CD4-positive, alpha-beta T cell treated with Interleukin-15 for 1 hour (primary cell): ENCODE measurements at regions not wholly inside any gene's neighbourhood (a gene's known extent, or its start where the extent isn't known, plus 50 kb on each side); places are given as distances from the start of the nearest gene placed in this dataset.
A peak's percentile ranks its signal among the peaks of the same experiment; 100 is the strongest.

Experiments used
- DNase-seq: peaks from one replicate; pipeline ENCODE4 v3.0.0-alpha.2; 2020

GRCh38 chr21:38660333-38661196 is 145.2 kb upstream of the ETS2 start:
- no peak for DNase-seq

- DNase-seq: no peak
These were observed 144.4 kb upstream of the ETS2 start for GRCh38 chr21:38661197-38661871.

- DNase-seq: no peak
These were observed 143.7 kb upstream of the ETS2 start for GRCh38 chr21:38661889-38662568.

- no peak for DNase-seq
These were observed 142.4 kb upstream of the ETS2 start for GRCh38 chr21:38663282-38663681.

GRCh38 chr21:38664315-38664714 is 141.4 kb upstream of the ETS2 start:
- no peak for DNase-seq

- no peak for DNase-seq
These were observed 140.9 kb upstream of the ETS2 start for GRCh38 chr21:38664841-38665240.

- peak; percentile 21 for DNase-seq
These were observed 138.3 kb upstream of the ETS2 start for GRCh38 chr21:38667291-38667870.

- no peak for DNase-seq
These were observed 137.7 kb upstream of the ETS2 start for GRCh38 chr21:38668067-38668466.

- DNase-seq: no peak
These were observed 137.2 kb upstream of the ETS2 start for GRCh38 chr21:38668541-38668940.

GRCh38 chr21:38669186-38669585 is 136.5 kb upstream of the ETS2 start:
- DNase-seq: no peak

GRCh38 chr21:38670861-38671260 is 134.9 kb upstream of the ETS2 start:
- DNase-seq: no peak

GRCh38 chr21:38671773-38672172 is 134.0 kb upstream of the ETS2 start:
- DNase-seq: no peak

- DNase-seq: no peak
These were observed 130.4 kb upstream of the ETS2 start for GRCh38 chr21:38675182-38675824.

- DNase-seq: no peak
These were observed 126.9 kb upstream of the ETS2 start for GRCh38 chr21:38678827-38679226.

- no peak for DNase-seq
These were observed 126.2 kb upstream of the ETS2 start for GRCh38 chr21:38679534-38679933.

- no peak for DNase-seq
These were observed 125.3 kb upstream of the ETS2 start for GRCh38 chr21:38680401-38680800.

GRCh38 chr21:38683222-38683621 is 122.5 kb upstream of the ETS2 start:
- DNase-seq: no peak

GRCh38 chr21:38688068-38688467 is 117.7 kb upstream of the ETS2 start:
- no peak for DNase-seq

- DNase-seq: no peak
These were observed 114.1 kb upstream of the ETS2 start for GRCh38 chr21:38691631-38692030.

- DNase-seq: no peak
These were observed 109.2 kb upstream of the ETS2 start for GRCh38 chr21:38696579-38696978.

GRCh38 chr21:38699048-38699447 is 106.7 kb upstream of the ETS2 start:
- no peak for DNase-seq

GRCh38 chr21:38702196-38702595 is 103.5 kb upstream of the ETS2 start:
- no peak for DNase-seq

GRCh38 chr21:38709876-38710275 is 95.9 kb upstream of the ETS2 start:
- DNase-seq: no peak
